Peyer's patch (tissue), 4 donors: ENCODE measurements at regions not wholly inside any gene's neighbourhood (a gene's known extent, or its start where the extent isn't known, plus 50 kb on each side); places are given as distances from the start of the nearest gene placed in this dataset.
"Not testable (repeated sequence)": the region's sequence is repeated elsewhere in the genome, so short reads cannot be mapped to it uniquely, and the experiment has no call there.

ENCODE experiments used
- POLR2A ChIP-seq, 2 donors: fragments of 450-650 bp; IDR thresholded peaks; one replicate each; pipeline ENCODE4 v1.5.1; 2017; ENCODE audit warnings: antibody characterized with exemption in 2 of 2, mild to moderate bottlenecking in 2 of 2, moderate library complexity in 2 of 2
- TF ChIP-seq, protein P1 (sequence below), 6 experiments: fragments of 450-650 bp in 4 of 6; fragments of 200-600 bp in 2 of 6; sonication (generic) in 1 of 6; IDR thresholded peaks; one replicate each; pipeline ENCODE4 v1.5.1; 2017 to 2019; ENCODE audit warnings: antibody characterized with exemption in 6 of 6, mild to moderate bottlenecking in 3 of 6, moderate library complexity in 1 of 6

DNA sequence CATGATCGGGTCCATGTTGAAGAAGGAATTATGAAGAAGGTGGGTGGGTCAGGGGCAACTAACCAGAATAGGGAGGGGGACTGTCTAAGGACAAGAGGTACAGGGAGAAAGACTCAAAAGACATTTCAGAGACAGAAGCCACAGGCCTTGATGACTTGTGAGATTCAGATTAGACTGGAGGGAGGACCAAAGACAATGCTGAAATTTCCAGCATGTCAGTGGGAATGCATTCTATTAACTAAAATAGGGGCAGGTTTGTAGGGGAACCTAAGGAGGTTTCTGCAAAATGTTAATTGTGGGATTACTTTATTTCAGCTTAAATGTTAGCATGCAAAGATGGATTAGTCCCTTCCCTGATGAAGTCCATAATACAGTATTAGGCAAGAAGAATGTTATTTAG is 141.6 kb upstream of the NBPF26 start:
- not testable (repeated sequence) for TF ChIP-seq POLR2A (IDR thresholded peaks at IDR 0.05)
- TF ChIP-seq, protein P1, sequence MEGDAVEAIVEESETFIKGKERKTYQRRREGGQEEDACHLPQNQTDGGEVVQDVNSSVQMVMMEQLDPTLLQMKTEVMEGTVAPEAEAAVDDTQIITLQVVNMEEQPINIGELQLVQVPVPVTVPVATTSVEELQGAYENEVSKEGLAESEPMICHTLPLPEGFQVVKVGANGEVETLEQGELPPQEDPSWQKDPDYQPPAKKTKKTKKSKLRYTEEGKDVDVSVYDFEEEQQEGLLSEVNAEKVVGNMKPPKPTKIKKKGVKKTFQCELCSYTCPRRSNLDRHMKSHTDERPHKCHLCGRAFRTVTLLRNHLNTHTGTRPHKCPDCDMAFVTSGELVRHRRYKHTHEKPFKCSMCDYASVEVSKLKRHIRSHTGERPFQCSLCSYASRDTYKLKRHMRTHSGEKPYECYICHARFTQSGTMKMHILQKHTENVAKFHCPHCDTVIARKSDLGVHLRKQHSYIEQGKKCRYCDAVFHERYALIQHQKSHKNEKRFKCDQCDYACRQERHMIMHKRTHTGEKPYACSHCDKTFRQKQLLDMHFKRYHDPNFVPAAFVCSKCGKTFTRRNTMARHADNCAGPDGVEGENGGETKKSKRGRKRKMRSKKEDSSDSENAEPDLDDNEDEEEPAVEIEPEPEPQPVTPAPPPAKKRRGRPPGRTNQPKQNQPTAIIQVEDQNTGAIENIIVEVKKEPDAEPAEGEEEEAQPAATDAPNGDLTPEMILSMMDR (IDR thresholded peaks at IDR 0.05) = not testable (repeated sequence)
